Stomach (tissue), 8 donors: ENCODE measurements at regions not wholly inside any gene's neighbourhood (a gene's known extent, or its start where the extent isn't known, plus 50 kb on each side); places are given as distances from the start of the nearest gene placed in this dataset.

Source experiments
- DNase-seq, 2 donors: peaks; one replicate each; pipeline versions ENCODE4 v3.0.0 to v3.0.0-alpha.2; 2013 to 2019
- H3K27ac ChIP-seq, 5 donors: fragments of 200-600 bp in 4 of 5; sonication (generic) in 4 of 5; one replicate each; pipeline ENCODE4 v1.5.1; 2013 to 2019; ENCODE audit warnings: mild to moderate bottlenecking in 1 of 5, moderate library complexity in 1 of 5
- H3K27me3 ChIP-seq, 3 donors: fragments of 200-600 bp; sonication (generic); one replicate each; pipeline ENCODE4 v1.5.1; 2017 to 2019; ENCODE audit warnings: mixed run types in 1 of 3
- H3K36me3 ChIP-seq, 4 donors: fragments of 200-600 bp; sonication (generic); 1 replicate in 3 of 4; 2 replicates in 1 of 4; pipeline ENCODE4 v1.5.1; 2016 to 2019
- H3K4me1 ChIP-seq, 4 donors: fragments of 200-600 bp; sonication (generic); one replicate each; pipeline ENCODE4 v1.5.1; 2016 to 2019
- H3K4me3 ChIP-seq, 4 donors: fragments of 200-600 bp; sonication (generic) in 3 of 4; one replicate each; pipeline ENCODE4 v1.5.1; 2016 to 2019; ENCODE audit warnings: mild to moderate bottlenecking in 1 of 4
- H3K9me3 ChIP-seq, 4 donors: fragments of 200-600 bp; sonication (generic); one replicate each; pipeline ENCODE4 v1.5.1; 2016 to 2019
- CTCF ChIP-seq, 7 experiments: fragments of 450-650 bp in 4 of 7; fragments of 200-600 bp in 3 of 7; sonication (generic) in 3 of 7; IDR thresholded peaks; one replicate each; pipeline ENCODE4 v1.5.1; 2016 to 2019; ENCODE audit warnings: antibody characterized with exemption in 7 of 7, control low read depth in 2 of 7, mild to moderate bottlenecking in 1 of 7
- EP300 ChIP-seq: sonication (generic); formaldehyde crosslinking; IDR thresholded peaks from one replicate; pipeline ENCODE4 v1.6.1; 2017; ENCODE audit warnings: antibody characterized with exemption
- POLR2A ChIP-seq, 4 donors: fragments of 450-650 bp; IDR thresholded peaks; one replicate each; pipeline ENCODE4 v1.6.1; 2016; ENCODE audit warnings: antibody characterized with exemption in 4 of 4, control low read depth in 2 of 4, mild to moderate bottlenecking in 1 of 4, moderate library complexity in 1 of 4
- POLR2AphosphoS5 ChIP-seq, 3 donors: sonication (generic); formaldehyde crosslinking; IDR thresholded peaks; one replicate each; pipeline ENCODE4 v1.6.1; 2016; ENCODE audit warnings: antibody characterized with exemption in 3 of 3
- WGBS, 5 donors: extraction: QIAGEN DNeasy Blood & Tissue Kit in 3 of 5; methylation state at CpG; one replicate each; pipeline versions ENCODE4 v1.1.5 to v1.1.7; 2013 to 2018; 5-methylcytosine and 5-hydroxymethylcytosine counted together
- intact Hi-C: fragments of 100-400 bp; cut with DNase I; formaldehyde crosslinking; loops from one replicate; pipeline ENCODE4 v1.15.1; 2023; ENCODE audit warnings: low total_unique reads
- donor health status: healthy with polysubstance abuse.
- donor health status: Bipolar disorder and iron deficiency.
- donor health status: healthy.

- intact Hi-C loops: no loop called here
- Histone ChIP-seq H3K4me1 (peaks cover 0 to 11% (median 4%) of the 10 kb centered on the region in 4 donors), H3K9me3 (no peaks in the 10 kb centered on the region), H3K36me3 (no peaks in the 10 kb centered on the region), H3K27me3 (no peaks in the 10 kb centered on the region), H3K4me3 (no peak overlapping the region), H3K27ac (no peak overlapping the region)
- no peak for TF ChIP-seq CTCF (IDR thresholded peaks at IDR 0.05)
- TF ChIP-seq EP300: no peak
- TF ChIP-seq POLR2AphosphoS5 (IDR thresholded peaks at IDR 0.05): no peak
- TF ChIP-seq POLR2A (IDR thresholded peaks at IDR 0.05): no peak
- 76 to 96% (median 91%) methylated on average over 12 of the region's 12 CpGs for WGBS, 5 donors
- DNase-seq: no peak
These were observed 184.2 kb upstream of the FOXQ1 start for GRCh38 chr6:1127597-1128288.

GRCh38 chr6:1127129-1127528 is 184.8 kb upstream of the FOXQ1 start:
- Histone ChIP-seq H3K27ac (no peak overlapping the region), H3K4me3 (no peak overlapping the region), H3K36me3 (no peaks in the 10 kb centered on the region), H3K4me1 (peaks cover 0 to 8% (median 4%) of the 10 kb centered on the region in 4 donors), H3K27me3 (no peaks in the 10 kb centered on the region), H3K9me3 (no peaks in the 10 kb centered on the region)
- WGBS, 5 donors: 92 to 96% (median 94%) methylated on average over 9 of the region's 9 CpGs
- no peak for DNase-seq
- intact Hi-C loops: no loop called here
- TF ChIP-seq POLR2A (IDR thresholded peaks at IDR 0.05) (no peak), EP300 (no peak), CTCF (IDR thresholded peaks at IDR 0.05) (no peak), POLR2AphosphoS5 (IDR thresholded peaks at IDR 0.05) (no peak)

GRCh38 chr6:1126036-1126435 is 185.9 kb upstream of the FOXQ1 start:
- no peak overlapping the region for H3K27ac ChIP-seq
- no peak for DNase-seq
- no peak overlapping the region for H3K4me3 ChIP-seq
- no peaks in the 10 kb centered on the region for H3K4me1 ChIP-seq
- no peak for TF ChIP-seq EP300
- no peak for TF ChIP-seq POLR2A (IDR thresholded peaks at IDR 0.05)
- TF ChIP-seq POLR2AphosphoS5 (IDR thresholded peaks at IDR 0.05): no peak
- no peak for TF ChIP-seq CTCF (IDR thresholded peaks at IDR 0.05)
- intact Hi-C loops: no loop called here
- H3K27me3 ChIP-seq: no peaks in the 10 kb centered on the region
- WGBS, 5 donors: 90 to 93% (median 91%) methylated on average over 5 to 7 of the region's 7 CpGs
- no peaks in the 10 kb centered on the region for H3K9me3 ChIP-seq
- H3K36me3 ChIP-seq: no peaks in the 10 kb centered on the region

- no peaks in the 10 kb centered on the region for H3K36me3 ChIP-seq
- no peaks in the 10 kb centered on the region for H3K27me3 ChIP-seq
- intact Hi-C loops: no loop called here
- WGBS, 5 donors: 89 to 96% (median 92%) methylated on average over 8 of the region's 8 CpGs
- no peaks in the 10 kb centered on the region for H3K9me3 ChIP-seq
- DNase-seq: no peak
- H3K27ac ChIP-seq: no peak overlapping the region
- TF ChIP-seq EP300 (no peak), CTCF (IDR thresholded peaks at IDR 0.05) (no peak), POLR2A (IDR thresholded peaks at IDR 0.05) (no peak), POLR2AphosphoS5 (IDR thresholded peaks at IDR 0.05) (no peak)
- H3K4me1 ChIP-seq: no peaks in the 10 kb centered on the region
- H3K4me3 ChIP-seq: no peak overlapping the region
These were observed 186.6 kb upstream of the FOXQ1 start for GRCh38 chr6:1125297-1125696.
